Endometrial microvascular endothelial cells (primary cell): ENCODE measurements at regions not wholly inside any gene's neighbourhood (a gene's known extent, or its start where the extent isn't known, plus 50 kb on each side); places are given as distances from the start of the nearest gene placed in this dataset.
"Not testable (repeated sequence)": the region's sequence is repeated elsewhere in the genome, so short reads cannot be mapped to it uniquely, and the experiment has no call there.

Experiments used
- in situ Hi-C: cut with HindIII; loops from 2 replicates; pipeline ENCODE4 v1.10.0; 2017; ENCODE audit warnings: low sequenced_read_pairs, low pct_unique_long_range_greater_than_20kb; ENCODE audit errors: inconsistent ontology term

GRCh38 chr12:42741091-42741490, 151.5 kb upstream of the PRICKLE1 start:
- in situ Hi-C loops, result no loop called here

- in situ Hi-C loops, result no loop called here
These were observed 147.9 kb upstream of the PRICKLE1 start for GRCh38 chr12:42737398-42737797.

- in situ Hi-C loops, result no loop called here
These were observed 146.4 kb upstream of the PRICKLE1 start for GRCh38 chr12:42735861-42736361.

GRCh38 chr12:42733911-42734310, 144.4 kb upstream of the PRICKLE1 start:
- in situ Hi-C loops, result no loop called here

- in situ Hi-C loops, result no loop called here
These were observed 143.4 kb upstream of the PRICKLE1 start for GRCh38 chr12:42732908-42733411.

- in situ Hi-C loops, result no loop called here
These were observed 140.7 kb upstream of the PRICKLE1 start for GRCh38 chr12:42730291-42730690.

GRCh38 chr12:42729535-42729900, 140.0 kb upstream of the PRICKLE1 start:
- in situ Hi-C loops, result no loop called here

- in situ Hi-C loops, result no loop called here
These were observed 139.4 kb upstream of the PRICKLE1 start for GRCh38 chr12:42728770-42729534.

GRCh38 chr12:42728287-42728686, 138.7 kb upstream of the PRICKLE1 start:
- in situ Hi-C loops, result no loop called here

GRCh38 chr12:42725809-42726208, 136.3 kb upstream of the PRICKLE1 start:
- in situ Hi-C loops, result no loop called here

GRCh38 chr12:42716491-42716891, 126.9 kb upstream of the PRICKLE1 start:
- in situ Hi-C loops, result no loop called here

GRCh38 chr12:42713566-42713965, 124.0 kb upstream of the PRICKLE1 start:
- in situ Hi-C loops, result not testable (repeated sequence)

GRCh38 chr12:42708374-42708773, 118.8 kb upstream of the PRICKLE1 start:
- in situ Hi-C loops, result not testable (repeated sequence)

GRCh38 chr12:42707312-42708226, 118.0 kb upstream of the PRICKLE1 start:
- in situ Hi-C loops, result no loop called here

GRCh38 chr12:42706321-42706720, 116.8 kb upstream of the PRICKLE1 start:
- in situ Hi-C loops, result no loop called here

GRCh38 chr12:42705863-42706262, 116.3 kb upstream of the PRICKLE1 start:
- in situ Hi-C loops, result no loop called here

GRCh38 chr12:42704810-42705401, 115.4 kb upstream of the PRICKLE1 start:
- in situ Hi-C loops, result no loop called here

- in situ Hi-C loops, result no loop called here
These were observed 114.8 kb upstream of the PRICKLE1 start for GRCh38 chr12:42704340-42704739.

GRCh38 chr12:42701084-42701483, 111.5 kb upstream of the PRICKLE1 start:
- in situ Hi-C loops, result no loop called here
